ENCODE measurements at regions not wholly inside any gene's neighbourhood (a gene's known extent, or its start where the extent isn't known, plus 50 kb on each side); places are given as distances from the start of the nearest gene placed in this dataset.

DNA sequence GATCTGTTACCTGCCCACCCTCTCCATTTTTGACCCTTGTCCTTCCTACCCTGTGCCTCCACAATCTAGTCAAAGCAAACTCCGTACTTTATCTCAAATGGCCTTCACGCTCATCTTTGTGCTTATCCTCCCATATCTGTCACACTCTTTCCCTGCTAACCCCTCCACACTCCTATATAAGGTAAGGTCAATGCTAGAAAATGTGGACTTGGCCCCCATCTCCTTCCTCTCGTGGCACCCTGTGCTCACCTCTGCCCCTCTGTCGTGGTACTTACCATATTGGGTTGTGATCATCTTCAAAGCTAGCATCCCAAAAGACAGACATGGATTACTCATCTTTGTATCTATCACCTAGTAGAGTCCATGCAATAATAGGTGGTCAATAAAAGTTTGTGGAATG, 127.6 kb upstream of the FOXQ1 start:
- TF ChIP-seq EZH2phosphoT487 (IDR thresholded peaks at IDR 0.05): no peak
- no peak for TF ChIP-seq EZH2 (IDR thresholded peaks at IDR 0.05)
- TF ChIP-seq, protein P1, sequence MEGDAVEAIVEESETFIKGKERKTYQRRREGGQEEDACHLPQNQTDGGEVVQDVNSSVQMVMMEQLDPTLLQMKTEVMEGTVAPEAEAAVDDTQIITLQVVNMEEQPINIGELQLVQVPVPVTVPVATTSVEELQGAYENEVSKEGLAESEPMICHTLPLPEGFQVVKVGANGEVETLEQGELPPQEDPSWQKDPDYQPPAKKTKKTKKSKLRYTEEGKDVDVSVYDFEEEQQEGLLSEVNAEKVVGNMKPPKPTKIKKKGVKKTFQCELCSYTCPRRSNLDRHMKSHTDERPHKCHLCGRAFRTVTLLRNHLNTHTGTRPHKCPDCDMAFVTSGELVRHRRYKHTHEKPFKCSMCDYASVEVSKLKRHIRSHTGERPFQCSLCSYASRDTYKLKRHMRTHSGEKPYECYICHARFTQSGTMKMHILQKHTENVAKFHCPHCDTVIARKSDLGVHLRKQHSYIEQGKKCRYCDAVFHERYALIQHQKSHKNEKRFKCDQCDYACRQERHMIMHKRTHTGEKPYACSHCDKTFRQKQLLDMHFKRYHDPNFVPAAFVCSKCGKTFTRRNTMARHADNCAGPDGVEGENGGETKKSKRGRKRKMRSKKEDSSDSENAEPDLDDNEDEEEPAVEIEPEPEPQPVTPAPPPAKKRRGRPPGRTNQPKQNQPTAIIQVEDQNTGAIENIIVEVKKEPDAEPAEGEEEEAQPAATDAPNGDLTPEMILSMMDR (IDR thresholded peaks at IDR 0.05): no peak
